CD4-positive, alpha-beta T cell treated with Interleukin-4 for 4 hours (primary cell): ENCODE measurements at regions not wholly inside any gene's neighbourhood (a gene's known extent, or its start where the extent isn't known, plus 50 kb on each side); places are given as distances from the start of the nearest gene placed in this dataset.
"Not testable (repeated sequence)": the region's sequence is repeated elsewhere in the genome, so short reads cannot be mapped to it uniquely, and the experiment has no call there.

Experiments used
- DNase-seq: peaks from one replicate; pipeline ENCODE4 v3.0.0-alpha.2; 2020

DNA sequence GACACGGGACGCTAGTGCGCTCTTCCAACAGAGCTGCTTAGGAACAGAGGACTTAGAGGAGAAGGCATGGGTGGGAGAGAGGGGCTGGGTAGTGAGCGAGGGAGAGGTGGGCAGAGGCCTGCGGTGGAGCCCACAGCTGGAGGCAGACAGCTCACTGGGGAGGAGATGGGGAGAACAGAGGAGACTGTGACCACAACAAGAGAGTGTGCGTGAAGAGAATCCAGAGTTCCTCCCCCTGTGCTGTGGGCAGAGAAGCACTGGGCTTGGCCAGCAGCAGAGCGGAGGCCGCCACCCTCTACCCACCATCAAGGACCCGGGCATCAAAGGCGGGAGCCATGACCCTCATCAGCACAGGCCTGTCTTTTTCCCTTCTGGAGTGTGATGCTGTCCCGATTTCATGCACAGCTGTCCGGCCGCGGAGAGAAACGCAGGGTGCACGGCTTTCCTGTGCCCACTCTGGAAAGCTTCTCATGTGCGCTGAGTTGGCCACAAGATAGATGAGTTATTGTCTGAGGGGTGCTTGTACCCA is 228.3 kb upstream of the IRX4 start:
- no peak for DNase-seq

DNA sequence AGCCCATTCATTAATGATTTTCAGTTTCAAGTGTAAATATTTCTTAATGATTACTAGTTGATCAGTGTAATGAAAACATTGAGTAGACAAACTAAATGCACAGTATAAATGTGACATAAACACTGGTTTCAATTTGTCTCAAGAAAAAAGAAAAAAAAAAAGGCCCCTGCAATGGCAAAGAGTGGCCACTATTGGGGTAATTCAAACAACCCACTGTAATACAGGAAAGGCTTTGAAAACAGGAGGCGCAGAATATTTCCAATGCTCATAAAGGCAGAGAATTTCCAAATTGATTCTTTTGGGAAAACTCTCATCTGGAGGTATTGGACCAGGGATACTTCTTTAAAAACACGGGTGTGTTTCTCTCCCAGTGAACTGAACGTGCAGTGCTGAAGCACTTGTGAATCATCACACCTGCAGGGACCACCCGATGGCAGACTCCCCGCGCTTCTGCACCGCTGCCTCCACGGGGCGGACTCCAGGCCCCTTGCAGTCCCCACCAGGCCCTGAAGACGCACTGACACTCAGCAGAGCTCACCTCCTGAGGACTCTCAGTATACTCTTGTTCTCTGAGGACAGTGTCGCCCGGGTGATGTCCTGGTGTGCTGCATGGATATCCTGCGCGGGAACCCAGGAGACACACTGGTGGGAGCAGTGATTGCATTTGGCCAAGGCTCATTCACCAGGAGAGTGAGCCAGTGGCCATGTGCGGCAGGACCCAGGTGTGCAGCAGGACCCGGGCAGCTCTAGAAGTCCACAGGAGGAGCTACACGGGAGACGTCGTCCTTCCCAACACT is 227.6 kb upstream of the IRX4 start:
- DNase-seq, result no peak

DNA sequence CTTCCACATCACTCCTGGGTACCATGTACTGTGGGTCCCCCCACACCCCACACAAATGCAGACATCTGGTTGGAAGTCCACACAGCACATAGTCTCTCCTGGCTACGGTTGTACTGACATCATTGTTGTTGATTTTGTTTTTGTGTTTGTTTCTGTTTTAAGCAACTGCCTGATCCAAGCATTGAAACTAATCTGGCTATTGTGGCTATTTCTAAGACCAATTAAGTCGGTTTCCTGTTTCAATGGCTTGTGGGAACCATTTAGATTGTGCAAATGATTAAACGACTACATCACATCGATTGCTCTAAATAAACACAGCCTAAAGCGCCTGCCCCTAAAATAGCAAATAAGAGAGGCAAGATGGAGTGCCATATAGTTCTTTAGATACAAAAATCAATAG is 226.8 kb upstream of the IRX4 start:
- DNase-seq, result no peak

DNA sequence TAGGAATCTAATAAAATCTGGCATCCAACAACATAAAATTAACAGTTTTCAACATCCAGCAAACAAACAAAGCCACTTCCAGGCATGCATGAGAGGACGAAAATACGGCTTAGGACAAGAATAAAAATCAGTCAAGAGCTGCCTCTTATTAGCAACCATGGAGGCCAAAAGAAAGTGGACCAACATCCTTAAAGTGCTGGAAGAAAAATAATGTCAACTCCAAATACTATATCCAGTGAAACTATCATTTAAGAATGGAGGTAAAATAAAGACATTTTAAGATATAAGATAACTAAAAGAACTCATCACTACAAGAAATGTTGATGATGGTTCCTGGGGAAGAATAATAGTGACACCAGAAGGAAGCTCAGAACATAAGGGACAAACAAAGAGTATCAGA is 224.0 kb upstream of the IRX4 start:
- DNase-seq, result no peak

DNA sequence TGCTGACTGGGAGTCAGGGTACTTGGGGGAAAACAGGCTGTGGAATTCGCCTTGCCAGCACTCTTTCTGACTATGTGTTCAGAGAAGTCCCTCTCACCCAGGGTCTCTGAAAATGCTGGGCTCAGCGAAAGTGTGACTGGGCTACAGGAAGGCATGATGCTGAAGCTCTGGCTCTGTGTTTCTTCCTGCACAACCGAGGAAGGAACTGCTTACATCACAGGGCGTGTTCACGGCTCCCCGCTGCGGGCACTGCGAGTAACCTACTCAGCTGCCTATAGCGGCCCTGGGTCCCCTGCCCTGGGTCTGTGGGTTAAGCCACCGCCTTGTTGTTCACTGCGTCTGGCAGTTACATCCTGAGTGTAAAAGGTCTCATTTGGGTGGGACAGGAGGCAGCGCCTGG is 222.4 kb upstream of the IRX4 start:
- DNase-seq, result no peak

DNA sequence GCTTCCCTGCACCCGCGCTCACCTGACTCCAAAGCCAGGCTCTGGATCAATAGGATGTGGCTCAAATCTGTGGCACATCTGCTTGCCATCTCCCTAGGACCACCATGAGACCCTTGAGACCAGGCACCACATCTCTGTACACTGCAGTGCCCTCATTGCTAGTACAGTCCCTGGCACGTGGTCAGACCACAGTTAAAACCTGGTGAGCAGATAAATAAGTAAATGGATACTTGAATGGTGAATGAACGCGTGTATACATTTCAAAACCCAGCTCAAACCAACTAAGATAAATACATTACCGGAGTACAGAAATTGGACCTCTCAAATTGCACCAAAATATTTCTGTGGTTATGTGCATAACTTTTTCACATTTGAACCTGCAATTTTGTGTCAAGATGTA is 221.2 kb upstream of the IRX4 start:
- no peak for DNase-seq

DNA sequence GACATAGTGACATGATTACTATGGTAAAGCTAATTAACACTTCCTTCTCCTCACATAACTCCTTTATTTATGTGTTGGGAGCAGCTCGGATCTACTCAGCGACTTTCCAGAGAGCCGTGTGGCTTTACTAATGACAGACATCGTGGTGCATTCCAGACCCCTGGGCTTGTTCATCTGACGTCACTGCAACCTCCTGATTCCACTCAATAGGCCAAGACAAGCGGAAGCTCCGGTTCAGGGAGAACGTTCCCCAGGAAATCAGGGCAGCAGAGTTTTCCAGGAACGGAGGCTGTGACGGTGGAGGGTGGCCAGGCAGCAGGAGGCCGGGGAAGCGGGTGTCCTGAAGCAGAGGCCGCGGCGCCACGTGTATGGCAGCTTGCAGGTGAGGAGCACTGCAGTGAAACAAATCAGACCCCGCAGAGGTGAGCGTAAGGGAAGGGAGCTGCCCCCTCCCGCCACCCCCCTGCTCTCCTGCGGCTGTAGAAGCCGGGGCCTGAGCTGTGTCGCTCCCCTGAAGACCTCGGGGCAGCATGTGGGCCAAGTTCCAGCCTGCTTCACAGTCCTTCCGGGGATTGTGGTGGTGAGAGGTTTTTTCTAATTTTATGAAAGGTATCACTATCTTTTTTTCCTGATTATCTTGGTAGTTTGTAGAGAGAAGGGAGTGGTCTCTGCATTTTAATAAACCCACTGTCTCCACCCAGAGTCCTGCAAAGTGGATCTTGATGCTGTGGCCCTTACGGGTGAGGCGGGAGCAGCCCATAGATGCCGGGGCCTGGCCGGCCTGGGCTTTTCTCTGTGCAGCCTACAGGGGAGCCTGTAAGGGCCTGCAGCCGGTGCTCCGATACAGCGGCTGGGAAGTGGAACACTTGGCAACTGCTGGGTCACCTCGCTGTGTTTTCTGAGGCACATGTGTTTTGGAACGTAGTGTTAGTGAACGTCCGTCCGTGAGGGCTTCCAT is 220.4 kb upstream of the IRX4 start:
- DNase-seq, result no peak

DNA sequence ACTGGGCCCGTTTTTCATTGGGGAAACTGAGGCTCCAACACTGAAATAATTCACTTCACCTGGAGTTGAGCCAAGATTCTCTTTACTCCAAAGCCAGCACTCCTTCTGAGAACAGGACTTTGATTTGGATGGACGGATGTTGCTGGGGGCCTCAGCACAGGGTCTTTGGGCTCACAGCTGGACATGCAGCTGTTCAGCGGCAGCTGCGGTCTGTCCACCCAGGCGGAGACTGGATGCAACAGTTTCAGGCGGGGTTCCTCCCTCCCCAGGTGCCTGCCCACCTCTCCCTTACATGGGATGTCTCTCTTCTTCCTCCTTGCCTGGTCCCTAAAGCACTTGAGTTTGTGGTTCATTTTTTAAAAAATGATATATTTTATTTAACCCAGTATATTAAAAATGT is 219.0 kb upstream of the IRX4 start:
- DNase-seq, result no peak

DNA sequence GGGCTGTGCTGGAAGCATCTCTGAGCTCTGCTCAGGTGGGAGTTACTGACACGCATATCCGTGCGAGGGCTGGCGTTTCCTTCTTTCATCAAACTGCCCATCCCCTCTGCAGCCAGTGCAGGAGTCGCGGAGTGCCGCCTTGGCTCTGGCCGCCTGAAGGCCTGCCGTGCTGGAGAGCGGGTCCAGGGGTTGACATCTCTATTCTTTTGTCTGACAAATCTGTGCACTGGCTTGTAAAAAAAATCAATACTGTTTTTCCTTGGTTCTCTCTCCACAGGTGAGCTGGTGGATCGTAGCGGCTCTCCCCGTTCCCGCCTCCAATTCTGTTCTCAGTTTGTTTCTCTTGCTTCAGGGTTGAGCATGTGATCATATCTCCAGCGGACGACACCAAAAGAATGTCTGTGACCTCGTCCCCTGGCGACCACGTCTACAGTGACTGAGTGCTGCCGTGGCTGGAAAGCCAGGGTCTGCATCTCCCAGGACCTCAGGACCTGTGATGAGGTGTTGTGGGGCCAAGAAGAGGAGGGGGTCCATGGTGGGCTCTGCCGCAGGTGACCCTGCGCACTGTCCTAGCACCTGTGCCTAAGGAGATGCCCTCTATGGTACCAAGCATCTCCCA is 214.3 kb upstream of the IRX4 start:
- no peak for DNase-seq

DNA sequence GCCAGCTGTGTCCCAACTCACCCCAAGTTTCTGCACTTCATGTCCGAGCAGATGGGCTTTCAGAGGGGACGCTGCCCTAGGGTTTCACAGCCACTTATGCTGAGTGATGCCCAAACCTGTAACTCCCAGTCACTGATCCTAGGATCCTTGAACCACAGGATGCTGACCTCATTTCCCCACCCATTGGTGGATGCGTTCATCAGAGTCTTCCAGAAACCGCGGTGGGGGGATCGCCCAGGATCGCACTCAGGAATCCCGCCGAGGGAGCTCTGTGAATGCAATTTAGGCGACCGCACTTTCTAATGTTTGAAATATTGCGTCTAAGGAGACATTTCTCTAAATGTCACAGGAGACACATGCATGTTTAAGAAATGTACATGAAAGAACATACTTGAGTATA is 212.3 kb upstream of the IRX4 start:
- no peak for DNase-seq

DNA sequence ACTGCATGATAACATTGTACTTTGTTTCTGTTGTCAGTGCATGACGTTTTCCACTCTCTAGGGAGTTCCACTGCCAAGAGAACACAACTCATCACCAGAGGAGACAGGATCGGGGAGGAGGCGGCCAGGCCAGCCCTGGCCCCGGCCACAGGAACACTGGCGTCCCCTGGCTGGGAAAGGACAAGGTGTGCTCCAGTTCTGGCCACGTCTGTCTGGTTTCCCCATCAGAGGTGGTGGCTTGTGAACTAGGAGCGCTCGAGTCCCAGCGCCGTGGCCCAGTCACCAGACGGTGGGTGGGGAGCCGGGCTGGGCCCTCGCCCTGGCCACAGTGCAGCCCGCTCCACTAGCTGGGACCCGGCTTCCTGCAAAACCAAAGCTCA is 211.9 kb upstream of the IRX4 start:
- DNase-seq, result no peak

DNA sequence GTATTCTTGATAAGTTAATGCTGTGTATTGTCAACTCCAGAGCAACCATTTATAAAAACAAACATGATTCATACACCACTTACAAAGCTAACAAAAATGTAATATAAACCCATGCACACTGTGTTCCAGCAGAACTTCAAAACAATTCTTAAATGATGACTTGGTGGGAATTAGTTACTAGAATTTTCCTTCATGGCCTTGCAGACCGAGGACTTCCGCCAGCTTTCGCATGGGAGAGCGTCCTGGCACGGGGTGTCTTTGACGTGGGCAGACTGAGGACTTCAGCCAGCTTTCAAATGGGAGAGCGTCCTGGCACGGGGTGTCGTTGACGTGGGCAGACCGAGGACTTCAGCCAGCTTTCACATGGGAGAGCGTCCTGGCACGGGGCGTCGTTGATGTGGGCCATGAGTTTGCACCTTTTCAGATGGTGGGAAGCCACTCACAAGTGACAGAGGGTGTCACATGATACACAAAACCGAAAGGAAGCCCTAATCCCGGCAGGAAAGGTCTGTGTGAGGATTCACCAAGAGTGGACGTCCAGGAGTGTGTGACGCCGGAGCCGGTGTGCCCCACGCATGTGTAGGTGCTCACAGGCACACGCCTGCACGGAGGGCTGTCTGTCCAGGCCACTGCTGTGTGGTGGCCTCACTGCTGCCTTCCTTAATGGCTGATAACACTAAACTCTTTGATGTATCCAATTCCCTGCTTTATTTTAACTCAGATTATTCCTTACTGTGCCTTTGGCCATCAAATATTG is 211.3 kb upstream of the IRX4 start:
- DNase-seq, result no peak

DNA sequence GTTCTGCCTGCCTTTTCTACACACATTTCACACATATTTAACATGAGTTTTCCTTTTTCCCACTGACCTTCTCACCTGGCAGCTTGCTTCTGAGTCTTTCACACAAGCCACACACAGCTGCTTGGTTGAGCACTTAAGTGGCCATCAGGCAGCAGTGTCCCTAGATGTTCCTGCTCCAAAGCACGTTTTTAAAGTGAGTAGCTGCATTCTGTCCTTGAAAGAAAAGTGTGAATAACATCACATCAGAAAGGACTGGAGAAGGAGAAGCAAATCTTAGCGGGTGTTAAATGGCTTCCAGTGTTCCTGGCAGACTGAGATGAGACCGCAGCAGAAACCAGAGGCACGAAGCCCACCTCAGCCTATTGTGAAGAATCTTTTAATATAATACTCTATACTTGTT is 209.2 kb upstream of the IRX4 start:
- no peak for DNase-seq

DNA sequence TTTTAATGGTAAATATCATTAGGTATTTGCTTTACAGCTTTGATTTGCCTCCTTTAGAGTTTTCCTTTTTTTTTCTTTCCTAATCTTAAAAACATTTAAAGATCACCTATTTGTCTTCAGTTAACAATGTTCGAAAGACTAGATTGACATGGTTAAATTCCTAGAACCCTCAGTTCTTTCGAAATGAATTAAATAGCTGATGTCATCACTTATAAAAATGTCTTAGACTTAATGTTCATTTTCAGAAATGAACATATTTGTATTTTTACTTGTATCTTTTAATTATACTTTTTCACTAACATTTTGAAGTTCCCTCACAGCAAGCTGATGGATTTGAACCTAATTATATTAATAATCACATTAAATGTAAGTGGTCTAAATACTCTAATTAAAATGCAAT is 205.3 kb upstream of the IRX4 start:
- DNase-seq, result no peak

DNA sequence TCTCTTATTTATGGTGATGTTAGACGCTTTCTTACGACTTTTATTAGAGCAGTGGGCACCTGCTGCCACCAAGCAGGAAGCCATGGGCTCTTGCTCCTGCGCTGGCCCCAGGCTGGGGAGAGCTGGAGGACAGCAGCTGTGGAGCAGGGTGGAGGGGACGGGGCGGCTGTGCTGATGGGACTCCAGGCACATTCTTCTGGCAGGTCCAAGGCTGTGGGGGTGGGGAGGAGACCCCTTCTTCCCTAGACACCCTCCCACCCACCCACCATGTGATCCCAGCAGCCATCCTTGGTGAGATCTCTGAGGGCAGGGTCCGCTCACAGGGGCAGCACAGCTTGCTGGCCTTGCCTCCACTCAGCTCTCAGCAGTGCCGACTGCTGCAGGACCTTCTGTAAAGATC is 192.6 kb upstream of the IRX4 start:
- no peak for DNase-seq

DNA sequence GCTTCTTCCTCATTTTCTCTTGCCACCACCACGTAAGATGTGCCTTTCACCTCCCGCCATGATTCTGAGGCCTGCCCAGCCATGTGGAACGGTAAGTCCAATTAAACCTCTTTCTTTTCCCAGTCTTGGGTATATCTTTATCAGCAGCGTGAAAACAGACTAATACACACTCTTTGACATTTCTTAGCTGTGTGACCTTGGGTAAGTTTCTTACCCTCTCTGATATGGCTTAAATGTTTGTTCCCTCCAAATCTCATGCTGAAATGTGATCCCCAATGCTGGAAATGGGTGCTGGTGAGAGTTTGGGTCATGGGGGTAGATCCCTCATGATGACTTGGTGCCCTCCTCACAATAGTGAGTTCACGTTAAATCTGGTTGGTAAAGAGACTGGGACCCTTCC is 188.8 kb upstream of the IRX4 start:
- no peak for DNase-seq

DNA sequence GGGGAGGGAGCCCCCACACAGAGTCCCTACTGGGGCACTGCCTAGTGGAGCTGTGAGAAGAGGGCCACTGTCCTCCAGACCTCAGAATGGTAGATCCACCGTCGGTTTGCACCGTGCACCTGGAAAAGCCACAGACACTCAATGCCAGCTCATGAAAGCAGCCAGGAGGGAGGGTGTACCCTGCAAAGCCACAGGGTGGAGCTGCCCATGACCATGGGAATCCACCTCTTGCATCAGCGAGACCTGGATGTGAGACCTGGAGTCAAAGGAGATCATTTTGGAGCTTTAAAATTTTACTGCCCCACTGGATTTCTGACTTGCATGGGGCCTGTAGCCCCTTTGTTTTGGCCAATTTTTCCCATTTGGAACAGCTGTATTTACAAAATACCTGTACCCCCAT is 188.1 kb upstream of the IRX4 start:
- DNase-seq, result not testable (repeated sequence)

DNA sequence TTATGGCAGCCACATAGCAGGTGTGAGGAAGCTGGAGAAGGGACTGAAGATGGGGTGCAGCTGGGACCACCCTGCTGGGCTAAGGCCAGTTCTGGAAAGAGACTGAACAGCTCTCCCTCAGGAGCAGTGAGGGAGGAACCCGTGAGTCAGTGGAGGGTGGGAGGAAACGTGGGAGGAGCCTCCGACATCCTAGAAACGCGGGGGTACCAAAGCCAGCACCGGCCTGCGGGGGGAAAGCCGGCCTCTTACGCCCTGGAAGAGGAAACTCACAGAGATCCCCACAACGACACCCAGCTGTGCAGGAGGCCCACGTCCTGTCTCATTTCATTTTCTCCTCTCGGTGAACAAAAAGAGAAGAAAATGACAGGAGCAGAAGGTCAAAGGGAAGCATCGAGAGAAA is 185.8 kb upstream of the IRX4 start:
- no peak for DNase-seq

DNA sequence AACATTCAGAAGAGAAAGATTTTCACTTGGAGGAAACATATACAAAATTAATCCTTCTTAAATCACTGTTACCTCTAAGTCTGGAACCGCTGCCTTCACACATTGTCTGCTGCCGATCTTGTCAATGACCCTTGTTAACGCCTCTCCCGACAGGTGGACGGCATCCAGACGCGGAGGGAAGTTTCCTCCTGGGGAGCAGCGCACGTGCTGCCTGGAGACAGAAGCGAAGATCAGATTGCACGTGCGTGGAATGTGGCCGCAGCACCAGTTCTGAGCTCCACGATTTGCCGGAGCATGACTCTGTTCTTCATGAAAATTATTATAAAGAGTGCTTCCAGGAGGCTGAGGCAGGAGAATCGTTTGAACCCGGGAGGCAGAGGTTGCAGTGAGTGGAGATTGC is 183.6 kb upstream of the IRX4 start:
- DNase-seq, result no peak

DNA sequence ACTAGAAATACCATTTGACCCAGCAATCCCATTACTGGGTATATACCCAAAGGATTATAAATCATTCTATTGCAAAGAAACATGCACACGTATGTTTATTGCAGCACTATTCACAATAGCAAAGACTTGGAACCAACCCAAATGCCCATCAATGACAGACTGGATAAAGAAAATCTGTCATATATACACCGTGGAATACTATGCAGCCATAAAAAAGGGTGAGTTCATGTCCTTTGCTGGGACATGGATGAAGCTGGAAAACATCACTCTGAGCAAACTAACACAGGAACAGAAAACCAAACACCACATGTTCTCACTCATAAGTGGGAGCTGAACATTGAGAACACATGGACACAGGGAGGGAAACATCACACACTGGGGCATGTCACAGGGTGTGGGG is 180.7 kb upstream of the IRX4 start:
- not testable (repeated sequence) for DNase-seq

DNA sequence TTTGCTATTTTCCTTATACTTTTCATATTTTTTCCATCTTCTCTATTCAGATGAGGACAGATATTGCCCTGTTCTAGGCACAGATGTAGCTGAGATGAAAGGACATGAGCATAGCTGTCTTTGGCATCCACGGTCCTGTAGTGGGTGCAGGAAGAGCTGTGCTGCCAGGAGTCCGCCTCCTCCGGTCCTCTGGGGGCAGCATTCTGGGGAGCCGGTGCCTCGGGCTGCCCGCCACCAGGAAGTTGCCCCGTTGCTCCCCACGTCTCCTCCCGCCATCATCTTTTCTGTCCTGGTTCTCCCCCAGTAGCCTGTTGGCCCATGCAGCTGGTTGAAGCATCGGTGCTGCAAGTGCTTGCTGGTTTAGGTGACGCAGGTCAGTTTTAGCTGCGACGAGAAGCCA is 170.0 kb upstream of the IRX4 start:
- DNase-seq, result no peak

DNA sequence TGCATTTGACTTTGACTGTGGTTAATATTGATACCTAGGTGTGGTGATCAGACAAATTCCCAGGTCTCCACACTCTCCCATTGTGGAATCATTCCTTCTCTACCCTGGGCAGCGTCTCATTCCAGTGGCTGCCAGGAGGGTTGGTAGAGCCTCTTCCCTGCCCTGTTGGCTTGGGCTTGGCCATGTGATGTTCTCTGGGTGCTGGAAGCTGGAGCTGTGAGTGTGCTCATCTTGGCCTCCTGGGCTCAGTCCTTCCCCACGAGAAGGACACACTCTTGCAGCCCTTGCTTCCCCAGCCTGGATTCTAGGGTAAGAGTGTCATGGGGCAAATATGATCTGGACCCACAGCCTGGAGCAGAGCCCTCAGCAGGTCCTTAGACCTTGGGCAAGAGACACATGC is 167.2 kb upstream of the IRX4 start:
- DNase-seq, result no peak

DNA sequence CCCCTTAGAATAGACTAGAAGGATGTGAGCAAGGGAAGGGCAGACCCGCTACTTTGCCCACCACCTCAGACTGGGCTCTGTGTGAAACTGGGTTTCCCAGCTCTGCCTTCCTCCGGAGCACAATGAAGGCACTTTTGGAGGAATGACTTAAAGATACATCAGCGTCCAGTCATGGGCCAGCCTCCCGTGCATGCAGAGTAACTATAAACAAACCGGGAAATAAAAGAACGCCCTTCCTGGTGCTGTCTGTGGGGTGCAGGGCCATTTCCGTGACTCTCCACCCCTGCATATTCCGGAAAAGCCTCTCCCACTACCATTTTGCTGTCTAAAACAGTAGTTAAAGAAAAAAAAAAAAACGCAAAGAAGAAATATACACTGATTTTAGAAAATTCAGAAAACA is 165.9 kb upstream of the IRX4 start:
- no peak for DNase-seq
